ENCODE measurements at regions not wholly inside any gene's neighbourhood (a gene's known extent, or its start where the extent isn't known, plus 50 kb on each side); places are given as distances from the start of the nearest gene placed in this dataset.

GRCh38 chr1:232109391-232109790 is 482.8 kb downstream of the DISC1 start:
- TF ChIP-seq, protein P1, sequence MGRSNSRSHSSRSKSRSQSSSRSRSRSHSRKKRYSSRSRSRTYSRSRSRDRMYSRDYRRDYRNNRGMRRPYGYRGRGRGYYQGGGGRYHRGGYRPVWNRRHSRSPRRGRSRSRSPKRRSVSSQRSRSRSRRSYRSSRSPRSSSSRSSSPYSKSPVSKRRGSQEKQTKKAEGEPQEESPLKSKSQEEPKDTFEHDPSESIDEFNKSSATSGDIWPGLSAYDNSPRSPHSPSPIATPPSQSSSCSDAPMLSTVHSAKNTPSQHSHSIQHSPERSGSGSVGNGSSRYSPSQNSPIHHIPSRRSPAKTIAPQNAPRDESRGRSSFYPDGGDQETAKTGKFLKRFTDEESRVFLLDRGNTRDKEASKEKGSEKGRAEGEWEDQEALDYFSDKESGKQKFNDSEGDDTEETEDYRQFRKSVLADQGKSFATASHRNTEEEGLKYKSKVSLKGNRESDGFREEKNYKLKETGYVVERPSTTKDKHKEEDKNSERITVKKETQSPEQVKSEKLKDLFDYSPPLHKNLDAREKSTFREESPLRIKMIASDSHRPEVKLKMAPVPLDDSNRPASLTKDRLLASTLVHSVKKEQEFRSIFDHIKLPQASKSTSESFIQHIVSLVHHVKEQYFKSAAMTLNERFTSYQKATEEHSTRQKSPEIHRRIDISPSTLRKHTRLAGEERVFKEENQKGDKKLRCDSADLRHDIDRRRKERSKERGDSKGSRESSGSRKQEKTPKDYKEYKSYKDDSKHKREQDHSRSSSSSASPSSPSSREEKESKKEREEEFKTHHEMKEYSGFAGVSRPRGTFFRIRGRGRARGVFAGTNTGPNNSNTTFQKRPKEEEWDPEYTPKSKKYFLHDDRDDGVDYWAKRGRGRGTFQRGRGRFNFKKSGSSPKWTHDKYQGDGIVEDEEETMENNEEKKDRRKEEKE (IDR thresholded peaks at IDR 0.05; ENCODE audit: borderline replicate concordance in 1 of 2, control insufficient read depth in 1 of 2, low read depth in 2 of 2, low read length in 1 of 2), result no peak
- TF ChIP-seq, protein P2, sequence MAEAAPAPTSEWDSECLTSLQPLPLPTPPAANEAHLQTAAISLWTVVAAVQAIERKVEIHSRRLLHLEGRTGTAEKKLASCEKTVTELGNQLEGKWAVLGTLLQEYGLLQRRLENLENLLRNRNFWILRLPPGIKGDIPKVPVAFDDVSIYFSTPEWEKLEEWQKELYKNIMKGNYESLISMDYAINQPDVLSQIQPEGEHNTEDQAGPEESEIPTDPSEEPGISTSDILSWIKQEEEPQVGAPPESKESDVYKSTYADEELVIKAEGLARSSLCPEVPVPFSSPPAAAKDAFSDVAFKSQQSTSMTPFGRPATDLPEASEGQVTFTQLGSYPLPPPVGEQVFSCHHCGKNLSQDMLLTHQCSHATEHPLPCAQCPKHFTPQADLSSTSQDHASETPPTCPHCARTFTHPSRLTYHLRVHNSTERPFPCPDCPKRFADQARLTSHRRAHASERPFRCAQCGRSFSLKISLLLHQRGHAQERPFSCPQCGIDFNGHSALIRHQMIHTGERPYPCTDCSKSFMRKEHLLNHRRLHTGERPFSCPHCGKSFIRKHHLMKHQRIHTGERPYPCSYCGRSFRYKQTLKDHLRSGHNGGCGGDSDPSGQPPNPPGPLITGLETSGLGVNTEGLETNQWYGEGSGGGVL (CRISPR knock-in tag; IDR thresholded peaks at IDR 0.05), result no peak
- TF ChIP-seq CBX8 (IDR thresholded peaks at IDR 0.05; ENCODE audit: borderline replicate concordance, extremely low read depth, low read depth, low read length, poor library complexity, severe bottlenecking), result no peak
- no peak for TF ChIP-seq POLR2AphosphoS5 (IDR thresholded peaks at IDR 0.05; ENCODE audit: control insufficient read depth, insufficient read depth, low read depth, low read length)
- TF ChIP-seq TEAD4 (IDR thresholded peaks at IDR 0.05; ENCODE audit: low read length), result no peak
- TF ChIP-seq TEAD4 (CRISPR knock-in tag; IDR thresholded peaks at IDR 0.05; ENCODE audit: borderline replicate concordance), result no peak
- TF ChIP-seq RFX5 (IDR thresholded peaks at IDR 0.05; ENCODE audit: low read depth, low read length), result no peak
- no peak for TF ChIP-seq RBM22 (IDR thresholded peaks at IDR 0.05; ENCODE audit: low read depth, low read length, poor library complexity, severe bottlenecking)
- no peak for TF ChIP-seq REST (IDR thresholded peaks at IDR 0.05; ENCODE audit: borderline replicate concordance)
- TF ChIP-seq REST (CRISPR knock-in tag; IDR thresholded peaks at IDR 0.05; ENCODE audit: low read depth), result no peak
- TF ChIP-seq KLF13 (tag; IDR thresholded peaks at IDR 0.05; ENCODE audit: borderline replicate concordance, low read depth), result no peak

All from K562 (cell line).